ENCODE measurements at regions not wholly inside any gene's neighbourhood (a gene's known extent, or its start where the extent isn't known, plus 50 kb on each side); places are given as distances from the start of the nearest gene placed in this dataset.
"Not testable (repeated sequence)": the region's sequence is repeated elsewhere in the genome, so short reads cannot be mapped to it uniquely, and the experiment has no call there.

DNA sequence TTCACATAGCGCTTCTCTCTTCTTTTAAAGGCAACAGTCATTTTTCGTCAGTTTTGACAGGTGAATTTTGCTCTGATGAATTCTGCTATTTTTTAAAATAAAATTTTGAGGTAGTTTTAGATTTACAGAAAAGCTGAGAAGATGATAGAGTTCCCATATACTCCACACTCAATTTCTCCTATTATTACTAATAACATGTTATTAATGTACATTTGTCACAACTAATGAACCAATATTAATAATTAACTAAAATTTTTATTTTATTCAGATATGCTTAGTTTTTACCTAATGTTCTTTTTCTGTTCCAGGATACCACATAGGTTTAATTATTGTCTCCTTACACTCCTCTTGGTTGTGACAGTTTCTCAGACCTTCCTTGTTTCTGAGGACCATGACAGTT, 197.0 kb downstream of the ZC3H11B start:
- no peaks in the 10 kb centered on the region for H3K36me3 ChIP-seq (ENCODE audit: control insufficient read depth in 3 of 3, insufficient read depth in 3 of 3, low read length in 3 of 3)
- H3K9me3 ChIP-seq (ENCODE audit: control insufficient read depth in 3 of 3, low read length in 3 of 3) = no peaks in the 10 kb centered on the region
- no peaks in the 10 kb centered on the region for H3K4me1 ChIP-seq (ENCODE audit: control insufficient read depth in 3 of 3, insufficient read depth in 3 of 3, low read length in 3 of 3)
- no peak overlapping the region for H3K4me3 ChIP-seq (ENCODE audit: low read length in 3 of 3)
- no peaks in the 10 kb centered on the region for H3K27me3 ChIP-seq (ENCODE audit: control insufficient read depth in 3 of 3, insufficient read depth in 3 of 3, low read length in 3 of 3)
- no peak overlapping the region for H3K9ac ChIP-seq (ENCODE audit: low read depth in 1 of 3, low read length in 3 of 3)
- no peak overlapping the region for H3K27ac ChIP-seq (ENCODE audit: low read depth, low read length)

DNA sequence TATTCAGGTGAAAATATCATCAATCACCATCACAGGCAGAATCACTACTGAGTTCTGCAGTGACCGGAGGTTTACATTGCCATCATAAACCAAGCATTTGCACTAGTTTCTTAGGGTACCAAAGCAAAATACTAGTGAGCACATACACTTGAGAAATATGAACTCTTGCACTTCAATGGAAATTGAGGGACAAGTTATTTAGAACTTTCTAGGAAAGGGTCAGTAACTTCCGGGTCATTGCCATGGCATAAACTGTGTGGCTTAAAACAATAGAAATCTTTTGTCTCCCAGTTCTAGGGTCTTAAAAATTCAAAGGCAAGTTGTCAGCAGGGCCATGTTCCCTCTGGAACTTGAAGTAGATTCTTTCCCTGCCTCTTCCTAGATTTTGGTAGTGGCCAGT, 197.5 kb downstream of the ZC3H11B start:
- H3K4me3 ChIP-seq (ENCODE audit: low read length in 3 of 3) = no peak overlapping the region
- H3K9ac ChIP-seq (ENCODE audit: low read depth in 1 of 3, low read length in 3 of 3) = no peak overlapping the region
- no peaks in the 10 kb centered on the region for H3K27me3 ChIP-seq (ENCODE audit: control insufficient read depth in 3 of 3, insufficient read depth in 3 of 3, low read length in 3 of 3)
- no peaks in the 10 kb centered on the region for H3K4me1 ChIP-seq (ENCODE audit: control insufficient read depth in 3 of 3, insufficient read depth in 3 of 3, low read length in 3 of 3)
- H3K36me3 ChIP-seq (ENCODE audit: control insufficient read depth in 3 of 3, insufficient read depth in 3 of 3, low read length in 3 of 3) = no peaks in the 10 kb centered on the region
- H3K9me3 ChIP-seq (ENCODE audit: control insufficient read depth in 3 of 3, low read length in 3 of 3) = no peaks in the 10 kb centered on the region
- H3K27ac ChIP-seq (ENCODE audit: low read depth, low read length) = no peak overlapping the region

- no peaks in the 10 kb centered on the region for H3K9me3 ChIP-seq (ENCODE audit: control insufficient read depth in 3 of 3, low read length in 3 of 3)
- H3K36me3 ChIP-seq (ENCODE audit: control insufficient read depth in 3 of 3, insufficient read depth in 3 of 3, low read length in 3 of 3) = no peaks in the 10 kb centered on the region
- no peaks in the 10 kb centered on the region for H3K27me3 ChIP-seq (ENCODE audit: control insufficient read depth in 3 of 3, insufficient read depth in 3 of 3, low read length in 3 of 3)
- no peak overlapping the region for H3K4me3 ChIP-seq (ENCODE audit: low read length in 3 of 3)
- no peaks in the 10 kb centered on the region for H3K4me1 ChIP-seq (ENCODE audit: control insufficient read depth in 3 of 3, insufficient read depth in 3 of 3, low read length in 3 of 3)
- no peak overlapping the region for H3K27ac ChIP-seq (ENCODE audit: low read depth, low read length)
- no peak overlapping the region for H3K9ac ChIP-seq (ENCODE audit: low read depth in 1 of 3, low read length in 3 of 3)
Observed at GRCh38 chr1:219414250-219414649, 198.7 kb downstream of the ZC3H11B start.

DNA sequence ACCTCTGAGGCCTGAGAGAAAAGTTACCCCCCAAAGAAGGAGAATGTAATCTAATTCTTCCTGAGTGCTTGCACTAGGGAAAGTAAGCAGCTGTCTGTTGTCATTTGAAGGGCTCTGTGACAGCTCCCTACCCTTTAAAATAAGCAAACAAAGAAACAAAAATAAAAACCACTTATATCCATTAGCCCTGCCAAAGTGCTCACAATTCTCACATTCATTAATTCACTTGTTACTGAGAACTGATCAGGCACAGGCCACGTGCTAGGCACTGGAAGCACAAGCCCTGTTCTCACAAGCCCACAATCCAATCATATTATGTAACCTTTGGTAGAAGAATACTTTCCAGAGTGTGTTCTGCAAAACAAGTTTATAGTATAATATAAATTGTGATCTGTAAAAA, 199.4 kb downstream of the ZC3H11B start:
- Histone ChIP-seq H3K36me3 (ENCODE audit: control insufficient read depth in 3 of 3, insufficient read depth in 3 of 3, low read length in 3 of 3) (no peaks in the 10 kb centered on the region), H3K4me1 (ENCODE audit: control insufficient read depth in 3 of 3, insufficient read depth in 3 of 3, low read length in 3 of 3) (no peaks in the 10 kb centered on the region), H3K9ac (ENCODE audit: low read depth in 1 of 3, low read length in 3 of 3) (no peak overlapping the region), H3K27ac (ENCODE audit: low read depth, low read length) (no peak overlapping the region), H3K9me3 (ENCODE audit: control insufficient read depth in 3 of 3, low read length in 3 of 3) (no peaks in the 10 kb centered on the region), H3K4me3 (ENCODE audit: low read length in 3 of 3) (no peak overlapping the region), H3K27me3 (ENCODE audit: control insufficient read depth in 3 of 3, insufficient read depth in 3 of 3, low read length in 3 of 3) (no peaks in the 10 kb centered on the region)

GRCh38 chr1:219412772-219413171, 200.1 kb downstream of the ZC3H11B start:
- Histone ChIP-seq H3K27ac (ENCODE audit: low read depth, low read length) (no peak overlapping the region), H3K4me3 (ENCODE audit: low read length in 3 of 3) (no peak overlapping the region), H3K4me1 (ENCODE audit: control insufficient read depth in 3 of 3, insufficient read depth in 3 of 3, low read length in 3 of 3) (no peaks in the 10 kb centered on the region), H3K27me3 (ENCODE audit: control insufficient read depth in 3 of 3, insufficient read depth in 3 of 3, low read length in 3 of 3) (no peaks in the 10 kb centered on the region), H3K9ac (ENCODE audit: low read depth in 1 of 3, low read length in 3 of 3) (no peak overlapping the region), H3K36me3 (ENCODE audit: control insufficient read depth in 3 of 3, insufficient read depth in 3 of 3, low read length in 3 of 3) (no peaks in the 10 kb centered on the region), H3K9me3 (ENCODE audit: control insufficient read depth in 3 of 3, low read length in 3 of 3) (no peaks in the 10 kb centered on the region)

- not testable (repeated sequence) for H3K36me3 ChIP-seq (ENCODE audit: control insufficient read depth in 3 of 3, insufficient read depth in 3 of 3, low read length in 3 of 3); H3K9me3 ChIP-seq (ENCODE audit: control insufficient read depth in 3 of 3, low read length in 3 of 3); H3K4me1 ChIP-seq (ENCODE audit: control insufficient read depth in 3 of 3, insufficient read depth in 3 of 3, low read length in 3 of 3); H3K9ac ChIP-seq (ENCODE audit: low read depth in 1 of 3, low read length in 3 of 3); H3K4me3 ChIP-seq (ENCODE audit: low read length in 3 of 3); H3K27ac ChIP-seq (ENCODE audit: low read depth, low read length); H3K27me3 ChIP-seq (ENCODE audit: control insufficient read depth in 3 of 3, insufficient read depth in 3 of 3, low read length in 3 of 3)
Observed at GRCh38 chr1:219410721-219411120, 202.2 kb downstream of the ZC3H11B start.

DNA sequence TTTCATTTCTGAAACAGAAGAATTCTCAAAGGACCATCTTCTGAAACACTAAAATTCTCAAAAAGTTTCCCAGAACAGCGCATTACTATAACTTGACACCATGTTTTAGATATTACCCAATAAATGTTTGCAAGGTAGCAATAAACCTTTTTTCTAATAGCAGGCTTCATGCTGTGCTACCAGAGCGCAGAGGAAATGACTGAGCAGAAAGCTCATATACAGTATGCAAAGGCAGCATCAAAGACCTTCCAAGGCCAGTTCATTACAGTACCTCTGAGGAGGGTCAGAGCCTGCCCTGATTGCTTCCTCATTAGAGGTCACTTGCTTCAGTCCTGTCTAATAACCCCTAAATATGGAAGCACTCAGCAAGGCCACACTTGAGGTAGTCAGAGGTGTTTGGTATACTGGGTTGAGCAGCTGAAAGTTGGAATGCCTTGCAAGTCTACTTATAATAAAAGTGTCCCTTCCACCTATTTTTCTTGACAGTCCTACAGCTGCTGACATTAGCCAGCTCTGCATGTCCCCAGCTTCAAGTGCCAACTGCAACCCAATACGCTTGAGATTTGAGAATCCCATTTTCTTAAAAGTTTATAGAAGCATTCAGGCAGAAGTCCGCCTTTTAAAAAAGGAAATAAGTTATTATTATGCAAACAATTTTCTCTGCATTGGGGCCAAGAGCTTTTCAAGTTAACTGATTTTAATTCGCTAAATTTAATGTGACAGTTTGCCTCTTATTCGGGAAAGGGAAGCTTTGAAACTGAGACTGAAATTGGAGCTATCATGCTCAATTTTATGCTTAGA, 207.2 kb downstream of the ZC3H11B start:
- no peaks in the 10 kb centered on the region for H3K36me3 ChIP-seq (ENCODE audit: control insufficient read depth in 3 of 3, insufficient read depth in 3 of 3, low read length in 3 of 3)
- no peak overlapping the region for H3K4me3 ChIP-seq (ENCODE audit: low read length in 3 of 3)
- H3K27ac ChIP-seq (ENCODE audit: low read depth, low read length) = no peak overlapping the region
- H3K9ac ChIP-seq (ENCODE audit: low read depth in 1 of 3, low read length in 3 of 3) = no peak overlapping the region
- H3K9me3 ChIP-seq (ENCODE audit: control insufficient read depth in 3 of 3, low read length in 3 of 3) = no peaks in the 10 kb centered on the region
- no peaks in the 10 kb centered on the region for H3K27me3 ChIP-seq (ENCODE audit: control insufficient read depth in 3 of 3, insufficient read depth in 3 of 3, low read length in 3 of 3)
- peaks cover 0 to 3% (median 2%) of the 10 kb centered on the region in 3 donors for H3K4me1 ChIP-seq (ENCODE audit: control insufficient read depth in 3 of 3, insufficient read depth in 3 of 3, low read length in 3 of 3)

GRCh38 chr1:219404629-219405028, 208.3 kb downstream of the ZC3H11B start:
- Histone ChIP-seq H3K27me3 (ENCODE audit: control insufficient read depth in 3 of 3, insufficient read depth in 3 of 3, low read length in 3 of 3) (no peaks in the 10 kb centered on the region), H3K27ac (ENCODE audit: low read depth, low read length) (no peak overlapping the region), H3K4me1 (ENCODE audit: control insufficient read depth in 3 of 3, insufficient read depth in 3 of 3, low read length in 3 of 3) (peaks cover 0 to 3% (median 2%) of the 10 kb centered on the region in 3 donors), H3K9ac (ENCODE audit: low read depth in 1 of 3, low read length in 3 of 3) (no peak overlapping the region), H3K36me3 (ENCODE audit: control insufficient read depth in 3 of 3, insufficient read depth in 3 of 3, low read length in 3 of 3) (peaks cover 0 to 4% (median 0%) of the 10 kb centered on the region in 3 donors), H3K4me3 (ENCODE audit: low read length in 3 of 3) (no peak overlapping the region), H3K9me3 (ENCODE audit: control insufficient read depth in 3 of 3, low read length in 3 of 3) (no peaks in the 10 kb centered on the region)

GRCh38 chr1:219402925-219403324, 210.0 kb downstream of the ZC3H11B start:
- Histone ChIP-seq H3K4me3 (ENCODE audit: low read length in 3 of 3) (no peak overlapping the region), H3K27me3 (ENCODE audit: control insufficient read depth in 3 of 3, insufficient read depth in 3 of 3, low read length in 3 of 3) (no peaks in the 10 kb centered on the region), H3K4me1 (ENCODE audit: control insufficient read depth in 3 of 3, insufficient read depth in 3 of 3, low read length in 3 of 3) (peaks cover 0 to 3% (median 2%) of the 10 kb centered on the region in 3 donors), H3K36me3 (ENCODE audit: control insufficient read depth in 3 of 3, insufficient read depth in 3 of 3, low read length in 3 of 3) (peaks cover 0 to 4% (median 0%) of the 10 kb centered on the region in 3 donors), H3K9me3 (ENCODE audit: control insufficient read depth in 3 of 3, low read length in 3 of 3) (no peaks in the 10 kb centered on the region), H3K27ac (ENCODE audit: low read depth, low read length) (no peak overlapping the region), H3K9ac (ENCODE audit: low read depth in 1 of 3, low read length in 3 of 3) (no peak overlapping the region)

GRCh38 chr1:219401724-219402625, 210.9 kb downstream of the ZC3H11B start:
- Histone ChIP-seq H3K4me1 (ENCODE audit: control insufficient read depth in 3 of 3, insufficient read depth in 3 of 3, low read length in 3 of 3) (peaks cover 0 to 3% (median 2%) of the 10 kb centered on the region in 3 donors), H3K9ac (ENCODE audit: low read depth in 1 of 3, low read length in 3 of 3) (no peak overlapping the region), H3K27ac (ENCODE audit: low read depth, low read length) (no peak overlapping the region), H3K9me3 (ENCODE audit: control insufficient read depth in 3 of 3, low read length in 3 of 3) (no peaks in the 10 kb centered on the region), H3K36me3 (ENCODE audit: control insufficient read depth in 3 of 3, insufficient read depth in 3 of 3, low read length in 3 of 3) (peaks cover 0 to 4% (median 0%) of the 10 kb centered on the region in 3 donors), H3K4me3 (ENCODE audit: low read length in 3 of 3) (no peak overlapping the region), H3K27me3 (ENCODE audit: control insufficient read depth in 3 of 3, insufficient read depth in 3 of 3, low read length in 3 of 3) (no peaks in the 10 kb centered on the region)
